Endothelial cell (in vitro differentiated cells): ENCODE measurements at regions not wholly inside any gene's neighbourhood (a gene's known extent, or its start where the extent isn't known, plus 50 kb on each side); places are given as distances from the start of the nearest gene placed in this dataset.

Experiments used
- DNase-seq: peaks from one replicate; pipeline ENCODE4 v3.0.0; 2021; ENCODE audit warnings: low spot score
- H3K27ac Mint-ChIP-seq: one replicate; pipeline ENCODE4 v1.8.0; 2021; ENCODE audit warnings: mixed read lengths, inconsistent platforms; ENCODE audit not compliant: unreplicated experiment
- H3K27me3 Mint-ChIP-seq: one replicate; pipeline ENCODE4 v1.8.0; 2021; ENCODE audit warnings: mild to moderate bottlenecking, moderate library complexity, mixed read lengths, inconsistent platforms; ENCODE audit not compliant: unreplicated experiment
- H3K36me3 Mint-ChIP-seq: one replicate; pipeline ENCODE4 v1.8.0; 2021; ENCODE audit warnings: mild to moderate bottlenecking, low read depth, mixed read lengths, inconsistent platforms; ENCODE audit not compliant: unreplicated experiment
- H3K4me1 Mint-ChIP-seq: one replicate; pipeline ENCODE4 v1.8.0; 2021; ENCODE audit warnings: mild to moderate bottlenecking, mixed read lengths, inconsistent platforms; ENCODE audit not compliant: unreplicated experiment
- H3K4me3 Mint-ChIP-seq: one replicate; pipeline ENCODE4 v1.8.0; 2021; ENCODE audit warnings: mild to moderate bottlenecking, mixed read lengths, inconsistent platforms; ENCODE audit not compliant: unreplicated experiment
- H3K9me3 Mint-ChIP-seq: one replicate; pipeline ENCODE4 v1.8.0; 2021; ENCODE audit warnings: mixed read lengths, inconsistent platforms; ENCODE audit not compliant: unreplicated experiment
- CTCF ChIP-seq: fragments of 200-600 bp; sonication (generic); IDR thresholded peaks from one replicate; pipeline ENCODE4 v1.5.0; 2021; ENCODE audit warnings: antibody characterized with exemption; ENCODE audit not compliant: unreplicated experiment

GRCh38 chr1:82392946-82393345 is 592.2 kb downstream of the ADGRL2 start:
- Mint-ChIP-seq H3K27ac (no peak overlapping the region), H3K36me3 (no peaks in the 10 kb centered on the region), H3K9me3 (no peaks in the 10 kb centered on the region), H3K4me1 (peaks cover 1% of the 10 kb centered on the region), H3K27me3 (no peaks in the 10 kb centered on the region), H3K4me3 (no peak overlapping the region)
- no peak for TF ChIP-seq CTCF
- no peak for DNase-seq

GRCh38 chr1:82392513-82392912 is 591.8 kb downstream of the ADGRL2 start:
- no peaks in the 10 kb centered on the region for H3K9me3 Mint-ChIP-seq
- H3K4me1 Mint-ChIP-seq = no peaks in the 10 kb centered on the region
- DNase-seq = no peak
- no peaks in the 10 kb centered on the region for H3K27me3 Mint-ChIP-seq
- H3K36me3 Mint-ChIP-seq = no peaks in the 10 kb centered on the region
- no peak for TF ChIP-seq CTCF
- no peak overlapping the region for H3K4me3 Mint-ChIP-seq
- no peak overlapping the region for H3K27ac Mint-ChIP-seq

GRCh38 chr1:82391712-82392111 is 591.0 kb downstream of the ADGRL2 start:
- H3K9me3 Mint-ChIP-seq = no peaks in the 10 kb centered on the region
- H3K27ac Mint-ChIP-seq = no peak overlapping the region
- DNase-seq = no peak
- no peaks in the 10 kb centered on the region for H3K36me3 Mint-ChIP-seq
- H3K4me3 Mint-ChIP-seq = no peak overlapping the region
- TF ChIP-seq CTCF = no peak
- H3K4me1 Mint-ChIP-seq = no peaks in the 10 kb centered on the region
- H3K27me3 Mint-ChIP-seq = no peaks in the 10 kb centered on the region

GRCh38 chr1:82390627-82391026 is 589.9 kb downstream of the ADGRL2 start:
- H3K27ac Mint-ChIP-seq = no peak overlapping the region
- no peaks in the 10 kb centered on the region for H3K27me3 Mint-ChIP-seq
- no peaks in the 10 kb centered on the region for H3K4me1 Mint-ChIP-seq
- no peaks in the 10 kb centered on the region for H3K9me3 Mint-ChIP-seq
- H3K4me3 Mint-ChIP-seq = no peak overlapping the region
- no peak for TF ChIP-seq CTCF
- DNase-seq = no peak
- H3K36me3 Mint-ChIP-seq = no peaks in the 10 kb centered on the region

- Mint-ChIP-seq H3K27ac (no peak overlapping the region), H3K36me3 (no peaks in the 10 kb centered on the region), H3K4me3 (no peak overlapping the region), H3K9me3 (no peaks in the 10 kb centered on the region), H3K27me3 (no peaks in the 10 kb centered on the region), H3K4me1 (no peaks in the 10 kb centered on the region)
- no peak for TF ChIP-seq CTCF
- DNase-seq = no peak
These were observed 587.9 kb downstream of the ADGRL2 start for GRCh38 chr1:82388679-82389078.
